Stimulated activated CD4-positive, alpha-beta T cell treated with anti-CD3 and anti-CD28 coated beads, Interleukin-15, amount 100 ng/mL, for 24 hours (primary cell): ENCODE measurements at regions not wholly inside any gene's neighbourhood (a gene's known extent, or its start where the extent isn't known, plus 50 kb on each side); places are given as distances from the start of the nearest gene placed in this dataset.
A peak's percentile ranks its signal among the peaks of the same experiment; 100 is the strongest.
"Not testable (repeated sequence)": the region's sequence is repeated elsewhere in the genome, so short reads cannot be mapped to it uniquely, and the experiment has no call there.

Experiments
- DNase-seq: peaks from one replicate; pipeline ENCODE4 v3.0.0-alpha.2; 2020

- DNase-seq: not testable (repeated sequence)
These were observed 49.9 kb upstream of the MSMB start for GRCh38 chr10:46095943-46096342.

GRCh38 chr10:46096446-46096845 lies 50.4 kb upstream of the MSMB start:
- DNase-seq: no peak

- DNase-seq: no peak
These were observed 51.0 kb upstream of the MSMB start for GRCh38 chr10:46096909-46097575.

- DNase-seq: no peak
These were observed 51.7 kb upstream of the MSMB start for GRCh38 chr10:46097576-46098317.

- DNase-seq: no peak
These were observed 52.3 kb upstream of the MSMB start for GRCh38 chr10:46098386-46098785.

GRCh38 chr10:46098925-46099324 lies 52.9 kb upstream of the MSMB start:
- DNase-seq: not testable (repeated sequence)

GRCh38 chr10:46104071-46104585 lies 58.1 kb upstream of the MSMB start:
- DNase-seq: no peak

GRCh38 chr10:46105416-46105815 lies 59.3 kb upstream of the MSMB start:
- not testable (repeated sequence) for DNase-seq

GRCh38 chr10:46105856-46106409 lies 59.9 kb upstream of the MSMB start:
- peak; percentile 49 for DNase-seq

GRCh38 chr10:46106410-46107255 lies 60.6 kb upstream of the MSMB start:
- peak; percentile 70 for DNase-seq

- DNase-seq: not testable (repeated sequence)
These were observed 62.1 kb upstream of the MSMB start for GRCh38 chr10:46108158-46108499.

- DNase-seq: not testable (repeated sequence)
These were observed 108.2 kb upstream of the MSMB start for GRCh38 chr10:46154271-46154670.

- not testable (repeated sequence) for DNase-seq
These were observed 108.6 kb upstream of the MSMB start for GRCh38 chr10:46154683-46155082.

- DNase-seq: not testable (repeated sequence)
These were observed 110.8 kb upstream of the MSMB start for GRCh38 chr10:46156866-46157265.

GRCh38 chr10:46169736-46170135 lies 117.1 kb upstream of the ANTXRL start:
- no peak for DNase-seq

GRCh38 chr10:46170789-46171188 lies 116.0 kb upstream of the ANTXRL start:
- DNase-seq: no peak

GRCh38 chr10:46171661-46172060 lies 115.1 kb upstream of the ANTXRL start:
- no peak for DNase-seq

- DNase-seq: no peak
These were observed 111.5 kb upstream of the ANTXRL start for GRCh38 chr10:46175296-46175695.

GRCh38 chr10:46175831-46176230 lies 111.0 kb upstream of the ANTXRL start:
- DNase-seq: no peak

GRCh38 chr10:46187431-46187830 lies 99.4 kb upstream of the ANTXRL start:
- DNase-seq: not testable (repeated sequence)

- DNase-seq: no peak
These were observed 89.7 kb upstream of the ANTXRL start for GRCh38 chr10:46197050-46197449.

- no peak for DNase-seq
These were observed 88.3 kb upstream of the ANTXRL start for GRCh38 chr10:46198516-46198915.

- not testable (repeated sequence) for DNase-seq
These were observed 84.4 kb upstream of the ANTXRL start for GRCh38 chr10:46202405-46202804.
